ENCODE measurements at regions not wholly inside any gene's neighbourhood (a gene's known extent, or its start where the extent isn't known, plus 50 kb on each side); places are given as distances from the start of the nearest gene placed in this dataset.

- H3K56ac ChIP-seq (ENCODE audit: insufficient read length, low read depth, low read length), result no peak overlapping the region
- Mint-ChIP-seq H3K9me3 (peaks cover 0 to 7% of the 10 kb centered on the region in 2 experiments; a peak in 3 of 5 replicates), H3K27me3 (ENCODE audit: low read depth) (peaks cover 14% of the 10 kb centered on the region), H3K4me1 (peaks cover 11 to 14% of the 10 kb centered on the region in 2 experiments), H3K36me3 (ENCODE audit: insufficient read depth in 1 of 3, low read depth in 3 of 3) (no peaks in the 10 kb centered on the region), H3K27ac (no peak overlapping the region), H3K4me3 (no peak overlapping the region)
- no peak overlapping the region for H3K14ac ChIP-seq (ENCODE audit: insufficient read depth, low read length)
- no peak overlapping the region for H4K91ac ChIP-seq (ENCODE audit: insufficient read length, low read depth, low read length)
- no peak overlapping the region for H3K4ac ChIP-seq (ENCODE audit: low read depth, low read length)
- H3K4me2 ChIP-seq (ENCODE audit: insufficient read depth, insufficient read length, low read length), result no peak overlapping the region
- H2BK20ac ChIP-seq (ENCODE audit: low read depth, low read length, poor library complexity, severe bottlenecking), result no peak overlapping the region
- no peak overlapping the region for H3K18ac ChIP-seq (ENCODE audit: insufficient read length, low read depth, low read length)
- no peak overlapping the region for H4K8ac ChIP-seq (replicated peaks; ENCODE audit: insufficient read length, low read depth, low read length)
- no peak overlapping the region for H2BK5ac ChIP-seq (ENCODE audit: insufficient read length, low read length)
- peaks cover 7% of the 10 kb centered on the region; the same call in 1 of the 2 replicates for H3K4me1 ChIP-seq (ENCODE audit: insufficient read depth, low read length)
- H4K20me1 ChIP-seq (ENCODE audit: control insufficient read depth, insufficient read depth, insufficient read length), result no peaks in the 10 kb centered on the region
- DNase-seq, result no peak
- no peak overlapping the region for H3K9ac ChIP-seq (ENCODE audit: extremely low read depth, insufficient read length, low read length)
- H3K9me3 ChIP-seq (ENCODE audit: control insufficient read depth, low read depth, low read length), result no peaks in the 10 kb centered on the region
- H3K27me3 ChIP-seq (ENCODE audit: insufficient read depth, low read length), result no peaks in the 10 kb centered on the region
- no peak overlapping the region for H4K5ac ChIP-seq (ENCODE audit: insufficient read length, low read depth, low read length)
- H2AFZ ChIP-seq (ENCODE audit: low read length), result no peak overlapping the region
- H3K27ac ChIP-seq (ENCODE audit: insufficient read length, low read depth, low read length), result no peak overlapping the region
- H3K23ac ChIP-seq (ENCODE audit: insufficient read length, low read depth, low read length), result no peak overlapping the region
- no peaks in the 10 kb centered on the region for H3K23me2 ChIP-seq (ENCODE audit: insufficient read length, low read depth, low read length, poor library complexity, severe bottlenecking)
- H2BK15ac ChIP-seq (ENCODE audit: low read depth, low read length), result no peak overlapping the region
- no peak overlapping the region for H2BK12ac ChIP-seq (ENCODE audit: insufficient read length, low read depth, low read length)
- TF ChIP-seq, protein P1, sequence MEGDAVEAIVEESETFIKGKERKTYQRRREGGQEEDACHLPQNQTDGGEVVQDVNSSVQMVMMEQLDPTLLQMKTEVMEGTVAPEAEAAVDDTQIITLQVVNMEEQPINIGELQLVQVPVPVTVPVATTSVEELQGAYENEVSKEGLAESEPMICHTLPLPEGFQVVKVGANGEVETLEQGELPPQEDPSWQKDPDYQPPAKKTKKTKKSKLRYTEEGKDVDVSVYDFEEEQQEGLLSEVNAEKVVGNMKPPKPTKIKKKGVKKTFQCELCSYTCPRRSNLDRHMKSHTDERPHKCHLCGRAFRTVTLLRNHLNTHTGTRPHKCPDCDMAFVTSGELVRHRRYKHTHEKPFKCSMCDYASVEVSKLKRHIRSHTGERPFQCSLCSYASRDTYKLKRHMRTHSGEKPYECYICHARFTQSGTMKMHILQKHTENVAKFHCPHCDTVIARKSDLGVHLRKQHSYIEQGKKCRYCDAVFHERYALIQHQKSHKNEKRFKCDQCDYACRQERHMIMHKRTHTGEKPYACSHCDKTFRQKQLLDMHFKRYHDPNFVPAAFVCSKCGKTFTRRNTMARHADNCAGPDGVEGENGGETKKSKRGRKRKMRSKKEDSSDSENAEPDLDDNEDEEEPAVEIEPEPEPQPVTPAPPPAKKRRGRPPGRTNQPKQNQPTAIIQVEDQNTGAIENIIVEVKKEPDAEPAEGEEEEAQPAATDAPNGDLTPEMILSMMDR (conservative IDR thresholded peaks at IDR 0.05), result no peak
- no peaks in the 10 kb centered on the region for H3K79me1 ChIP-seq (ENCODE audit: insufficient read depth, low read depth, low read length, poor library complexity, severe bottlenecking)
- H2AK5ac ChIP-seq (ENCODE audit: insufficient read length, low read length), result no peak overlapping the region
- no CpG with 5 or more reads among the region's 8 CpGs for WGBS (ENCODE audit: extremely low coverage, insufficient read length, low lambda C conversion rate)
- H3T11ph ChIP-seq (ENCODE audit: low read length), result no peak overlapping the region
- no peak overlapping the region for H2BK120ac ChIP-seq (ENCODE audit: low read depth, low read length, poor library complexity, severe bottlenecking)
- H3K79me2 ChIP-seq (ENCODE audit: insufficient read depth, low read length), result no peaks in the 10 kb centered on the region
These were observed 153.9 kb upstream of the IRF2BP2 start for GRCh38 chr1:234763910-234764309.

Measured in H9 (cell line).